Activated effector memory CD4-positive, alpha-beta T cell treated with Interleukin-2 at 50 U/mL for 16 hours (primary cell): ENCODE measurements at regions not wholly inside any gene's neighbourhood (a gene's known extent, or its start where the extent isn't known, plus 50 kb on each side); places are given as distances from the start of the nearest gene placed in this dataset.

Experiments
- DNase-seq: peaks from one replicate; pipeline ENCODE4 v3.0.0-alpha.2; 2020

- no peak for DNase-seq
These were observed 367.3 kb upstream of the SALL3 start for GRCh38 chr18:78612318-78612717.

- no peak for DNase-seq
These were observed 366.8 kb upstream of the SALL3 start for GRCh38 chr18:78612801-78613200.

GRCh38 chr18:78618726-78619125, 360.9 kb upstream of the SALL3 start:
- DNase-seq = no peak

GRCh38 chr18:78619854-78620253, 359.8 kb upstream of the SALL3 start:
- no peak for DNase-seq

DNA sequence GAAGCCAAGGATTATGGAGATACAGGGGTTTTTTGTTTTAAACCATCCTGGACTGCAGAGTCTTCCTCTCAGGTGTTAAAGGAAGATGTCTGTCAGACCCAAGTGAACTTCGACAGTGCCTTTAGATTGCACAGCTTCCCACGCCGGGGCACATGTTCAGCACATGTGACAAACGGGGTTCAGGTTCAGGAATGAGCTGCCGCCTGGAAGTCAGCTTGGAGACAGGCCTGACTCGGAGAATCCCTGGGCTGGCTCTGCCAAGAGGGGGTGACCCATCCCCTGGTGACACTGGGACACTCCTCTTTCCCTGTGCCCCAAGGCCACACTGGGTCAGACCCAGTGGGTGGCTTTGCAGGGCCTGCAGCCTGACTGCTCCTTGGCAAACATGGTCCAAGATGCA, 359.3 kb upstream of the SALL3 start:
- DNase-seq = no peak

GRCh38 chr18:78621141-78621755, 358.4 kb upstream of the SALL3 start:
- DNase-seq = no peak

DNA sequence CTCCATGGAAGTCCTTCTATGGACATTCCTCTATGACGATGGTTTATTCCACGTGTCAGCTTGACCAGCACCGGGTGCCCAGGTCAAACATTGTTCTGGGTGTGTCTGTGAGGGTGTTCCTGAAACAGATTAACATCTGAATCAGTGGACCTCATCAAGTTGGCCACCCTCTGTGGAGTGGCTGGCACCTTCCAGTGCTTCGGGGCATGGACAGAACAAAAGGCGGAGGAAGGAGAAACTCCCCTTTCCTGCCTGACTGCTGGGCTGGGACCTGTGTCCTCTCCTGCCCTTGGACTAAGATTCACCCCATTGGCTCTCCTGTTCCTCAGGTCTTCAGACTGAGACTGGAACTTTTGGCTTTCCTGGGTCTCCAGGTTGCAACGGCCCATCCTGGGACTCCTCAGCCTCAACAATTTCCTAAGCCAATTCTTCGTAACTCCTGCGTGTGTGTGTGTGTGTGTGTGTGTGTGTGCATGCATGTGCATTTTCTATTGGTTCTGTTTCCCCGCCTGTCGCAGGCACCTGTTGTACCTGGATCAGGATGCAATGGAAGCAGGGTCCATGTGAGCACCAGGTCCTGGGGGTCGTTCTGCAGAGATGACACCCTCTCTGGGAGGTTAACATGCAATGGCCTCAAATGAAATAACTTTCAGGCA, 357.2 kb upstream of the SALL3 start:
- no peak for DNase-seq

- no peak for DNase-seq
These were observed 356.6 kb upstream of the SALL3 start for GRCh38 chr18:78622907-78623541.

GRCh38 chr18:78624646-78625279, 354.9 kb upstream of the SALL3 start:
- DNase-seq = no peak

GRCh38 chr18:78625847-78626246, 353.8 kb upstream of the SALL3 start:
- no peak for DNase-seq

- DNase-seq = no peak
These were observed 351.9 kb upstream of the SALL3 start for GRCh38 chr18:78627551-78628346.

DNA sequence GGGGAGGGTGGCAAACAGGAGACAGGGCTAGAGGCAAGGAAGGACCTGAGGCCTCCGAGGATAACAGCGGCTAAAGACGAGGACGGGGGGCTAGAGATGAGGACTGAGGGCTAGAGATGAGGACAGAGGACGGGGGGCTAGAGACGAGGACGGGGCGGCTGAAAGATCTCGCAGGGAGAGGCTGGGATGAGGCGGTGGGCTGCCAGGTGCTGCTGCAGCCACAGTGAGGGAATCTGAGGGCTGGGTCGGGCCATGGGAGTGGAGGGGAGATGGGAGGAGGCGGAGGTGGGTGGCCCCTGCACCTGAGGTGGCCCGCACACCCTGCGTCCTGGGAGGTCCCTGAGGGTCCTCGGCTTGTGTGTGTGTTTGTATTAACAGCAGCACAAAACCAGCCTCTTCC, 350.2 kb upstream of the SALL3 start:
- DNase-seq = no peak

GRCh38 chr18:78630356-78630755, 349.3 kb upstream of the SALL3 start:
- DNase-seq = no peak

DNA sequence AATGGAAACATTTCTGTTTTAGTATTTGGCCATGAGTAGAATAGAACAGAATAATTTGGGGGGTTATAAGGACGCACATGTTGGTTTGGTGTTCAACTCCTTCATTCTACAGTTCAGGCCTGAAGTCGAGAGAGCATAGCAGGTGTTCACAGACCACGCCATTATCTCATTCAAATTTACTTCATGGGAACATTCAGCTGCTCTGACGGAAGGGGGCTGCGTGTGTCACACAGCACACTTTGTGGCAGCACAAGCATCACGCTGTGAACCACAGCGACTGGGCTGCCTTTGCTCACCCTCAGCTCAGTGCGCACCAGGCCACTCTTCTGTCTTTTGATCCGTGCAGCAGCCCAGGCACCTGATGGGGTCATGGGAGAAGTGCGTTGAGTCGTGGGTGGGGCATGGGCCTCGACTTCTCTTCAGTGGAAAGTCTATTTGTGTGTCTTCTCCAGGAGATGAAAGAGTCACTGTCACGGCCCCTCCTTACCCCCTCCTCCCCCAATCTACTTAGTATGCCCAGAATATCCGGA, 348.6 kb upstream of the SALL3 start:
- no peak for DNase-seq

DNA sequence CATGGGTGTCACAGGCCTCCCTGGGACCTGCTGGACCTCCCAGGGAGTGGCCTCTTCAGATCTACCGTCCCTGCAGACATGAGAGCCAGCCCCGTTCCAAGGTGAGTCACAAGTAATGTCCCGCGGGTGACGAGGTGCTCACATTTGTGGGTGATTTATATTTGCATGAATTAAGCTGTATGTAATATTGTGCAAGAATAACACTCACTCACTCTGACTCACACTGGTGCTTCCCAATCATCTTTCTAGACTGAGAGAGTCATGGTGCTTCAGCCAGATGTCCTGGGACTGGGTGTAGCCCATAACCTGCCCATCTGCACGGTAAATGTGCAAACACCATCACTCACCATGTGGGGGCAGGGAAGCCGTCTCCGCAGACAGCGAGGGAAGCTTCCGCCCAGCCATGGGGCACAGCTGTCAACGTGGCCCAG, 347.5 kb upstream of the SALL3 start:
- no peak for DNase-seq

GRCh38 chr18:78634061-78634696, 345.4 kb upstream of the SALL3 start:
- no peak for DNase-seq

DNA sequence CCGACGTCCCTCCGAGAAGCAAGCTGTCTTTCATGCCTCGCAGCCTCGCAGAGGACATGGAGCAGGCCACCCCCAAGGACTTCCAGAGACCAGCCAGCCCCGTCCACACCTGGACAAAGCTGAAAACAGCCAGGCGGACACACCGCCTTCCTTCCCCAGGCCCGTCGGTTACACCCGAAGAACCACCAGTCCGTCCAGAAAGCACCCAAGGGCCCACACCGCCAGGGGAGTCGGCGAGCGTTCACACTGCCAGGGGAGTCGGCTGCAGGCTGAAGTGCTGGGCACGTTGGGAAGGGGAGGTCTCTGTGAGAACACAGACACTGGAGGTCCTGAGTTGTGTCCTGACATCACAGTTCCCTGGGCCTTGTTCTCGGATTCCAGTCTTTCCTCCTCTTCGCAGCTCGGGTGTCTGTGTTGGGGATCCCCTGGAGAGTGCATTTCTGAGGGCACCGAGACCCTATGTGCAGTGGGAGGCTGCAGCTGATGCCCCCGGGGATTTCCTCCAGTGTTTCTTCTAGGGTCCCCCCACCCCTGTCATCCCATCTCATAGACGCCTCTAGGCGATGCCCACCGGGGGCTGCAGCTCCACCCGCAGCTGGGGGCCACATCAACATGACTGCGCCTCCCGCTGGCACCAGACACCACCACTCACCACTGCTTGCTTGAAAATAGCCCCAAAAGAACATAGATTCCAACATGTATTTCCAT, 344.4 kb upstream of the SALL3 start:
- no peak for DNase-seq

DNA sequence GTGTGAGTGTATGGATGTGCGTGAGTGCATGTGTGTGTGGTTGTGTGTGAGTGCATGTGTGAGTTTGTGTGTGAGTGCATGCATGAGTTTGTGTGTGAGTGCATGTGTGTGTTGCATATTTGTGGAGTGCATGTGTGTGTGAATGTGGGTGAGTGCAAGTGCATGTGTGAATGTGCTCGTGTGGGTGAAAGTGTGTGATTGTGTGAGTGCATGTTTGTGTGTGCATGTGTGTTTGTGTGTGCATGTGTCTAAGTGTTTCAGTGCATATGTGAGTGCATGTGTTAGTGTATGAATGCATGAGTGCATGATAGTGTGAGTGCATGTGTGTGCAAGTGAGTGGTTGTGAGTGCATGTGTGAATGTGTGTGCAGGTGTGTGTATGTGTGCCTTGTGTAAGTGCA, 343.4 kb upstream of the SALL3 start:
- DNase-seq = no peak

GRCh38 chr18:78637442-78638402, 341.9 kb upstream of the SALL3 start:
- no peak for DNase-seq
